Liver (tissue), 3 donors: ENCODE measurements at regions not wholly inside any gene's neighbourhood (a gene's known extent, or its start where the extent isn't known, plus 50 kb on each side); places are given as distances from the start of the nearest gene placed in this dataset.
A peak's percentile ranks its signal among the peaks of the same experiment; 100 is the strongest.

Experiments
- GABPA ChIP-seq, 2 donors: IDR thresholded peaks in 1 of 2; conservative IDR thresholded peaks in 1 of 2; 2 replicates each; pipeline ENCODE4 v1.6.1; 2016; ENCODE audit warnings: antibody characterized with exemption in 2 of 2, mild to moderate bottlenecking in 1 of 2, moderate library complexity in 1 of 2
- HNF4A ChIP-seq, 2 donors: conservative IDR thresholded peaks; 2 replicates each; pipeline ENCODE4 v1.6.1; 2016; ENCODE audit warnings: antibody characterized with exemption in 2 of 2, mild to moderate bottlenecking in 2 of 2
- HNF4G ChIP-seq: IDR thresholded peaks from 2 replicates; pipeline ENCODE4 v1.6.1; 2016; ENCODE audit warnings: antibody characterized with exemption
- NR2F2 ChIP-seq: IDR thresholded peaks from 2 replicates; pipeline ENCODE4 v1.6.1; 2016; ENCODE audit warnings: antibody characterized with exemption
- RAD21 ChIP-seq, 2 donors: IDR thresholded peaks; 2 replicates each; pipeline ENCODE4 v1.6.1; 2016; ENCODE audit warnings: antibody characterized with exemption in 2 of 2, mild to moderate bottlenecking in 2 of 2
- TF ChIP-seq, protein P1 (sequence below): fragments of 150-350 bp; IDR thresholded peaks from 2 replicates; pipeline ENCODE4 v1.5.1; 2017; ENCODE audit warnings: improper control_type of control experiment, low read depth, low read length; ENCODE audit not compliant: missing input control
- TF ChIP-seq, protein P2 (sequence below): IDR thresholded peaks from 2 replicates; pipeline ENCODE4 v1.6.1; 2016; ENCODE audit warnings: antibody characterized with exemption, mild to moderate bottlenecking
- donor health status: healthy.
- donor health status: healthy.

GRCh38 chr1:58836408-58836807 lies 52.6 kb upstream of the JUN start:
- TF ChIP-seq, protein P1, sequence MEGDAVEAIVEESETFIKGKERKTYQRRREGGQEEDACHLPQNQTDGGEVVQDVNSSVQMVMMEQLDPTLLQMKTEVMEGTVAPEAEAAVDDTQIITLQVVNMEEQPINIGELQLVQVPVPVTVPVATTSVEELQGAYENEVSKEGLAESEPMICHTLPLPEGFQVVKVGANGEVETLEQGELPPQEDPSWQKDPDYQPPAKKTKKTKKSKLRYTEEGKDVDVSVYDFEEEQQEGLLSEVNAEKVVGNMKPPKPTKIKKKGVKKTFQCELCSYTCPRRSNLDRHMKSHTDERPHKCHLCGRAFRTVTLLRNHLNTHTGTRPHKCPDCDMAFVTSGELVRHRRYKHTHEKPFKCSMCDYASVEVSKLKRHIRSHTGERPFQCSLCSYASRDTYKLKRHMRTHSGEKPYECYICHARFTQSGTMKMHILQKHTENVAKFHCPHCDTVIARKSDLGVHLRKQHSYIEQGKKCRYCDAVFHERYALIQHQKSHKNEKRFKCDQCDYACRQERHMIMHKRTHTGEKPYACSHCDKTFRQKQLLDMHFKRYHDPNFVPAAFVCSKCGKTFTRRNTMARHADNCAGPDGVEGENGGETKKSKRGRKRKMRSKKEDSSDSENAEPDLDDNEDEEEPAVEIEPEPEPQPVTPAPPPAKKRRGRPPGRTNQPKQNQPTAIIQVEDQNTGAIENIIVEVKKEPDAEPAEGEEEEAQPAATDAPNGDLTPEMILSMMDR, result no peak
- TF ChIP-seq GABPA (IDR thresholded peaks at IDR 0.05 in 1 of 2, conservative IDR thresholded peaks at IDR 0.05 in 1 of 2), result no peak
- TF ChIP-seq HNF4G, result no peak
- TF ChIP-seq, protein P2, sequence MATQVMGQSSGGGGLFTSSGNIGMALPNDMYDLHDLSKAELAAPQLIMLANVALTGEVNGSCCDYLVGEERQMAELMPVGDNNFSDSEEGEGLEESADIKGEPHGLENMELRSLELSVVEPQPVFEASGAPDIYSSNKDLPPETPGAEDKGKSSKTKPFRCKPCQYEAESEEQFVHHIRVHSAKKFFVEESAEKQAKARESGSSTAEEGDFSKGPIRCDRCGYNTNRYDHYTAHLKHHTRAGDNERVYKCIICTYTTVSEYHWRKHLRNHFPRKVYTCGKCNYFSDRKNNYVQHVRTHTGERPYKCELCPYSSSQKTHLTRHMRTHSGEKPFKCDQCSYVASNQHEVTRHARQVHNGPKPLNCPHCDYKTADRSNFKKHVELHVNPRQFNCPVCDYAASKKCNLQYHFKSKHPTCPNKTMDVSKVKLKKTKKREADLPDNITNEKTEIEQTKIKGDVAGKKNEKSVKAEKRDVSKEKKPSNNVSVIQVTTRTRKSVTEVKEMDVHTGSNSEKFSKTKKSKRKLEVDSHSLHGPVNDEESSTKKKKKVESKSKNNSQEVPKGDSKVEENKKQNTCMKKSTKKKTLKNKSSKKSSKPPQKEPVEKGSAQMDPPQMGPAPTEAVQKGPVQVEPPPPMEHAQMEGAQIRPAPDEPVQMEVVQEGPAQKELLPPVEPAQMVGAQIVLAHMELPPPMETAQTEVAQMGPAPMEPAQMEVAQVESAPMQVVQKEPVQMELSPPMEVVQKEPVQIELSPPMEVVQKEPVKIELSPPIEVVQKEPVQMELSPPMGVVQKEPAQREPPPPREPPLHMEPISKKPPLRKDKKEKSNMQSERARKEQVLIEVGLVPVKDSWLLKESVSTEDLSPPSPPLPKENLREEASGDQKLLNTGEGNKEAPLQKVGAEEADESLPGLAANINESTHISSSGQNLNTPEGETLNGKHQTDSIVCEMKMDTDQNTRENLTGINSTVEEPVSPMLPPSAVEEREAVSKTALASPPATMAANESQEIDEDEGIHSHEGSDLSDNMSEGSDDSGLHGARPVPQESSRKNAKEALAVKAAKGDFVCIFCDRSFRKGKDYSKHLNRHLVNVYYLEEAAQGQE, result no peak
- TF ChIP-seq RAD21 (IDR thresholded peaks at IDR 0.05), result peak; percentile 11 to 25
- TF ChIP-seq NR2F2, result peak; percentile 43
- TF ChIP-seq HNF4A (conservative IDR thresholded peaks at IDR 0.05), result no peak
